Superior temporal gyrus (tissue), 1 donor: ENCODE measurements at regions not wholly inside any gene's neighbourhood (a gene's known extent, or its start where the extent isn't known, plus 50 kb on each side); places are given as distances from the start of the nearest gene placed in this dataset.
"Not testable (repeated sequence)": the region's sequence is repeated elsewhere in the genome, so short reads cannot be mapped to it uniquely, and the experiment has no call there.

Experiments
- DNase-seq: peaks from one replicate; pipeline ENCODE4 v3.0.0-alpha.2; 2016; ENCODE audit errors: extremely low spot score

DNA sequence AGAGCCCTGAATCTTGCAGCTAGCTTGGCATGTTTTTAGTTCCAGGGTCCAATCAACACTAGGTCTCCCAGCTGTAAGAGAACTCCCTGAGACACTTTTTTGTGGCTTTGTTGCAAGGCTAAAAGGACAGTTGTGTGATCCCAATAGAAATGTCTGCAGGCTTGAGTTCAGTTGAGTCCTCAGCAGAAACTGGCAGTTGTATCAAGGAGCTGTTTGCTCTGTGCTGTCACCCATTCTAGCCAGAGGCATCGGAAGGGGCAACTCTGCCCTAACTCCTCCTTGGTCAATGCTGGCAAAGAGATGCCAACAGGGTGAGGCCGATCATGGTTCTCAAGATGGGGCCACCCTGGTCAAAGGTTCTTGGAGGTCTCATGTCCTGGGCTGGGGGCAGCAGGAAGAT is 224.1 kb downstream of the BUB3 start:
- no peak for DNase-seq

DNA sequence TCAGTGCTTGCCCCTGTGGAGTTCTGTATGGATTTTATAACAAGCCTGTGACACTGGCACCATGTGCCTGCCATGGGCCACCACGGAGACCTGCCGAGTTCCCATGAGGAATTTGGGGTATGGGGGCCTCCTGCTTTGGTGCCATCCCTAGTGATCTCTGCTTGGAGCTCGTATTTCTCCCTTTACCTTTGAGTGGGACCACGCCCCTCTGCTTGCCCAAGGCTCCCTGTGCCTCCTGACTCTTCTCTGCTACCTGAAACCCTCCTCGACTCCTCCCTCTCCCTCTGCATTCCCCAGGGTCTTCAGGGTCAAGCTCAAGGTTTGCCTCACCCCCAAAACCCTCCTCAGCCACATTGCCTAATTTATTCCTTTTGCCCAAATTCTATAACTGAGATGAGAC is 225.0 kb downstream of the BUB3 start:
- DNase-seq, result no peak

GRCh38 chr10:123380491-123381085 is 226.4 kb downstream of the BUB3 start:
- DNase-seq, result peak; percentile 88

DNA sequence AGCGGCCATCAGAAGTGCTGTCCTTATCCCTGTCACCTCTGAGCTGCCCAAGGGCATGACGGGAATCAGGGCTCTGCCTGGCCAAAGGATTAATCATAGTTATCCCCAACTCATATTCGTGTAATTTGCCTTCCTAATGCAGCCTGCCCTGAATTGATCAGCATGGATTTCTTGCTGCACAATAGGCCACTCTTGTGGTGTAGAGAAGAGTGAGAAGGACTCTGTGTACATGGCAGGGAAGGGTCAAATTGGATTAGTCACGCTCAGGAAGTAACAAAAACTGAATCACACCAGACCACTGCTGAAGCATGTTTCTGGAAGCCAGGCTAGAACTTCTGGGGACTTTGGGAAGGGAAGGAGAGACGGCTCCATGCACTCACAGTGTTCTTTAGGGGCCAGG is 227.0 kb downstream of the BUB3 start:
- DNase-seq, result no peak

- no peak for DNase-seq
Observed at GRCh38 chr10:123382491-123382890, 228.3 kb downstream of the BUB3 start.

- no peak for DNase-seq
Observed at GRCh38 chr10:123385508-123386080, 231.4 kb downstream of the BUB3 start.

- no peak for DNase-seq
Observed at GRCh38 chr10:123389520-123389919, 235.3 kb downstream of the BUB3 start.

GRCh38 chr10:123390332-123390731 is 236.1 kb downstream of the BUB3 start:
- DNase-seq, result no peak

DNA sequence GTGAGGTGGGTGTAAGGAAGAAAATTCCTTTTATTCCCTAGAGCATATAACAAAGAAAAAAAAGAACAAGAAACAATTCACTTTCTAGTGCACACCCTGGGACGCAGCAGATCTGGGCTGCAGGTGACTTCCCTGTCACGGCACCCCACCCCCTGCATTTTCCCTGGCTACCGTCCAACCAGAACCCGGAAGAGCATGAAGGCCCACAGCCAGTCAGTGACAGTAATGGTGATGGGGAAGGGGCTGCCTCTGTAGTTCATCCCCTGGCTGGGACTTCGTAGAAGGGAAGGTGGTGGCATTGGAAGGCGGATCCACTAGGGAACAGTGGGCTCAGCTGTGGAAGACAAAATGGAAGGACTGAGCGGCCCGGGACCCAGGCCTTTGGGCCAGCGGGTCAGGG is 236.7 kb downstream of the BUB3 start:
- DNase-seq, result no peak

DNA sequence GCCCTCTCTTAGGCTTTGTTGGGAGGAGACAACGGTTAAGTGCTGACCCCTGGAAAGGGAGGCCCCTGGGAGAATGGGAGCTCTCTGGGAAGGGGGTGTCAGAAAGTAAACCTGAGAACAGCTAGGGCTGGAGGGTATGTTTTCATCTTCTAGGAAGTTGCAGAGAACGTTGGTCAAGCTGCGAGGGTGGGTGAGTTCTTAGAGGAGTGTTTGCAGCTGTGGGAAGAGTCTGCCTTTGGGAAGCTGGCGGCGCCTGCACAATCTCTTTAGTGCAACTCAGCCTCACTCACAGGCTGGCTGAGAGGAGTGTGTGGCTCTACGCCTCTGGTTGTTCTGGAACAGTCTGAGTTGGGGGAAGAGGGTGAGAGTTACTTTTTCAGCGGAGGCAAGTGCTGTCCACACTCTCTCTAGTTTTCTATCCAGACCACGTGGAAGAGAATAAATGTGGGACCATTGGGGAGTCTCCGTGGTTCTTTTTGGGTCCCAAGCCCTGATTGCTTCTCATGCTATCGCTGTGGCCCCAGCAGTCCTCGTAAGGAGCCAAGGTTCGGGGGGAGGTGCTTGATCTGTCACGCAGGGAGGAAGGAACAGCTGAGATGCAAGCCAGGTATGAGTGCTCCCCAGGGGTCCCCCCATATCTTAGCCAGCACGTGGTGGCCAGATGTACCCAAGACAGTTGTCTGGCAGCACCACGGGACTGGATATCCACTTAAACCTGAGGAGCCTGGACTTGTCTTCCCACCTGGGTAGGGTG is 237.2 kb downstream of the BUB3 start:
- DNase-seq, result no peak

DNA sequence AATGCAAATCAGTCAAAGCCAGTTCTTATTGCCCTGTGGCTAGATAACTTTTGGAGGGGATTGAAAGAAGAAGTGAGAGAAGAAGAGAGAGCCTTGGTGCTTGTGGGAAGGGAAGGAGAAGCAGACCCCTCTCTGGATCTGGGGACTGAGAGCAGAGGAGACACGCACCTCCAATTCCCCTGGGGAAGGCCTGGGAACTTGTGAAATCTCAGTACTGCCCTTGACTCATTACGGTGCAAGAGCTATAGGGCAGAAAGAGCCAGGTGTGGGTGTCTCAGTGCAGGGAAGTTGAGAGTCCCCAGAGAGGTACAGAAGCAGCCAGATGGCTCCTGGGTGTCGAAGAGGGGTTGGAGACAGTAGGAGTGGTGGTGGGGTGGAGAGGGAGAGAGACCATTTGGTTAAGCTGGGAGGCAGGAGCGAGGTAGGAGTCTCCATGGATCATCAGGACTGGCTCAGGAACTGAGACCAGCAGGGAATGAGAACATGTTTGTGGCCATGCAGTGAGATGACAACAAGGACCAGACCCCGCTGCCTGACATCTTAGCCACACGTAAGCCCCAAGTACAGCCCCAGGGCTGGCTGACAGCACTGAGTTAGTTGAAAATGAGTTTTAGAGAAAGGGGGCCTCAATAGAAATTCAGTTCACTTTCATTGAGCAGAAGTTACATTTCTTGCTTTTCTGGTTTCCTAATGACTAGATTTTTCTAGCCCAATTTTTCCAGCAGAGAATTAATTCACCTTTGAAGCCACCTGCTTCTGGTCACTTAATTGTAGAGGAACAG is 238.2 kb downstream of the BUB3 start:
- DNase-seq, result no peak

GRCh38 chr10:123393170-123393569 is 239.0 kb downstream of the BUB3 start:
- no peak for DNase-seq

- no peak for DNase-seq
Observed at GRCh38 chr10:123394382-123394781, 240.2 kb downstream of the BUB3 start.

- not testable (repeated sequence) for DNase-seq
Observed at GRCh38 chr10:123395234-123395633, 241.0 kb downstream of the BUB3 start.

DNA sequence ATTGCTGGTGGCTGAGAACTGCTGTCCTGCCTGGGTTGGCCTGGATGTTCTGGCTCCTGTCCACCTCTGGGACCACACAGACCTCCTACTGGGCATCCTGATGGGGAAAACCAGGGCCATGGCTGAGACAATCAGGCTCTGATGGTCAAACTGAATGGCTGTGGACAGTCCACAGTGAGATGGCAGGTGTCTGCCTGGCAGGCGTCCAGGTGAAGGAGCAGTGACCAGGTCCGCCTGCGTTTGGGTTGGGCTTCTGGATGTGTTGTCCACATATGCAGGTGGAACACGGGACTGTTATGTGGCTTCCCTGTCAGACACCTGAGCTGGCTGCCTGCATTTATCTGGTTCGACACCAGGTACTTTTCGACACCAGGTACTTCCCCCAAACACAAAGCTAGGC is 241.7 kb downstream of the BUB3 start:
- no peak for DNase-seq

DNA sequence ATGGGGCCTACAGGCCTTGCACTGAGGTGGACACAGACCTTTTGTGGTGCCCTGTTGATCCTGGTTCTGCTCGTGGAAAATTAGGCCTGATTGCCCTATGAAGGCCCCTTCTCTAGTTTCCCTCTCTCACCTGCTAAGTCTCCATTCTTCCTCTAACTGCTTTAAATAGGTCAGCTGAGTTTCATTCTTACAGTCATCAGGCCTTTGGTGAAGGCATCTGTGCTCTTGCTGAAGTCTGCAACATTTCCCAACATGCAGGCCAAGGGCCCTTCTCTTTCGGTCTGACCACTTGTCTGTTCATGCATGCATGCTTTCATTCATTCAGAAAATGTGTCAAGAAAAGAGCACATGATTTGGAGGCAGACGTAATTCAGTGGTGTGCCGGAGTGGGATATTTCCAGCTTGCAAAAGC is 244.0 kb downstream of the BUB3 start:
- DNase-seq, result peak; percentile 12

DNA sequence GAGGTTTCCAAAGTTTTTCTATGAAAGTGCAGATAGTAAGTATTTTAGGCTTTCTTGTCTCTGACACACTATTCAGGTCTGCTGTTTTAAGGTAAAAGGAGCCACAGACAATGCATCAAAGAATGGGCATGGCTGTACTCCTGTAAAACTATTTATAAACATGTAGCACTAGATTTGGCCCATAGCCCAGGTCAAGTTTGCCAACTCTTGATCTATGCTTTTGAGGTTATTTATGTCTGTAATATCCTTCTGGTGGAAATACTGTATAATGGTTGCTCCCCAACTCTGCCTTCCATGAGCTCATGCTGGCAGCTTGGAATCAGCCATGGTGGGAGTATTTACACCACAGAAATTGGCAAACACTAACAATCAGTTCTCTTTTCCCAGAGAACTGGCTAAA is 244.6 kb downstream of the BUB3 start:
- DNase-seq, result no peak

DNA sequence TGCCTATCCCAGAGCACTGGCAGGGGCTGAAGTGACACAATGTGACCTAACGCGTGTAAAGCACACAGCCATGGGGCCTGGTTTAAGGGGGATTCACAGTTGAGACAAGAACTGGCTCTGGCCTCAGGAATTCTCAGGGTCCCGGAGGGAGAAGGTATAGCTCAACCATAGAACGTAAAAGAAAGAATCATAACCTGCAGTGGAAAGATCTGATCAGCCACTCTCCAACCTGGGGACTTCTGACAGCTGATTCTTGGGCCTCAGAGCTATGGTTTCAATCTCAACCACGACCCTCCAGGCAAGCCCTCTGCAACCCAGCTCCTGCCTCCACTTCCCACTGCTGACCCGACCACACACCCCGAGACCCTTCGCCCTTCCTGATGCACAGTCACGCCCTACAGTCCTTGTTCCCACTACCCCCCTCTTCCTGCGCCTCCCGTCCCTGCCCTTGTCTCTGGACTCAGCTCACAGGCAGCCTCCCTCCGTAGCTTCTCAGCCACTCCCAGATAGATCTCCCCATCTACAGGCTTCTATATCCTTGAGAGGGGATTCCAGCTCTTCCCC is 245.2 kb downstream of the BUB3 start:
- DNase-seq, result no peak

GRCh38 chr10:123402021-123402420 is 247.8 kb downstream of the BUB3 start:
- DNase-seq, result no peak

DNA sequence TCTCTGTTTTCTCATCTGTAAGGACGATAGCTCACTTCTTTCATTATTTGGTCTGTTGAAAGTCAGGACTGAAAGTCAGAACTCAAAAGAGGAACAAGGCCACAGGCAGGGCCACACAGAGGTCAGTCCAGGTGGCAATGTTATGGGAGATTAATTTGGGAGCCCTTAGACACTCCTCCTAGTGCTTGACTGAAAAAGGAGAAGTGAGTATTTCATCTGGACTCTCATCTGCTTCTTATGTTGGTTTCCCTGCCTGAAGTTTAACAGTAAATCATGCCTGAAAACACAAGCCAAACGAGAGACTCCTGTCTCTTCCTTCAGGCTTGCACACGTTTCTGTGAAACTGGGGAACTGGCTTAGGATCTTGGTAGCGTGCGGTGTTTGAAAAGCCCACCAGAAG is 248.5 kb downstream of the BUB3 start:
- no peak for DNase-seq

GRCh38 chr10:123404357-123404756 is 250.2 kb downstream of the BUB3 start:
- DNase-seq, result no peak

DNA sequence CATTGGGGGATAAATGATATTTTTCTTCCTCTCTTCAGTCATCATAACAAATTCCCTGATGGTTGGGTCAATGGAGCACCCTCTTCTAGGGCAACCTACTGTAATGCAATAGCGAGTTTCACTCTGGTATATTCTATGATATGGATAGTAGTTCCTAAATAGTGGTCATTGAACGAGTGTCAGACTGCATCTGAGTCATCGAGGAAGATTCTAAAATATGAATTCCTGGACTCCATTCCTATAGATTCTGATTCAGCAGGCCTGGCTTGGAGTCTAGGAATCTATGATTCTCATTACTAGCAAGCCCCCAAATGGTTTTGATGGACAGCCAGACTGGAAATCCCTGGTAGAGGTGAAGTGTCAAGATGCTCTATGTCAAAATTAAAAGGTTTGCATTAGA is 254.5 kb downstream of the BUB3 start:
- DNase-seq, result no peak
